ENCODE measurements at regions not wholly inside any gene's neighbourhood (a gene's known extent, or its start where the extent isn't known, plus 50 kb on each side); places are given as distances from the start of the nearest gene placed in this dataset.

DNA sequence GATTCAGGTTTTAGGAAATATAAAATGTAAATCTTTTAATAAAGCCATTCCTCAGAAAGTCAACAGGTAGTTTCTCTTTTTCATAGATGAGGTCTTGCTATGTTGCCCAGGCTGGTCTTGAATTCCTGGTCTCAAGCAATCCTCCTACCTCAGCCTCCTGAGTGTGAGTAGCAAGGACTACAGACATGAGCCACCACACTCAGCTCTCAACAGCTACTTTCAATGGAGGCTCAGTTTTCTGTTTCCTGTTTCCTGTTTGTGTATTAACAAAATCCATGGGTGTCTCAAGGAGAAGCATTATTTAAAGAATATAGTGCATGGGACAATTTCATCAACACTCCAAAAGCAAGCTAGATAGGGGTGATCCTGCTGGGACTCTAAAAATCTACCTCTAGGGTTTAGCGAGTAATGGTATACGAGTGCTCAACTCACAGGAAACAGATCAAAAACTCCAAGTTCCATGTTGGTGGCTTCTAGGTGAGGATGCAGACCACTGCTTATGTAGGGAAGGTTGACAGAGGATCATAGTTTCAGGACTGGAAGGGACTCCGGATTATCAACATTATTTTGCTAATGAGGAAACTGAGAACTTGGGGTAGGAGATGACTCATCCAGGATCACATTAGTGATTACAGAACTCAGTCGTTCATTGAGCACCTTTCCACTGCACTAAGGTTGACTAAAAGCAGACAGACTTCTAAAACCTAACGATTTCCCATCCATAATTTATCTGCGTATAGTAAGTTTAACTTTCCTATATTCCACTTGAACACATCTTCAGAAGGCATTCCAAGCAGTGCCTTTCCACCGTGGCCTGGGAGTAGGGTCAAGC lies 61.7 kb upstream of the WIPF1 start:
- TF ChIP-seq, protein P1, sequence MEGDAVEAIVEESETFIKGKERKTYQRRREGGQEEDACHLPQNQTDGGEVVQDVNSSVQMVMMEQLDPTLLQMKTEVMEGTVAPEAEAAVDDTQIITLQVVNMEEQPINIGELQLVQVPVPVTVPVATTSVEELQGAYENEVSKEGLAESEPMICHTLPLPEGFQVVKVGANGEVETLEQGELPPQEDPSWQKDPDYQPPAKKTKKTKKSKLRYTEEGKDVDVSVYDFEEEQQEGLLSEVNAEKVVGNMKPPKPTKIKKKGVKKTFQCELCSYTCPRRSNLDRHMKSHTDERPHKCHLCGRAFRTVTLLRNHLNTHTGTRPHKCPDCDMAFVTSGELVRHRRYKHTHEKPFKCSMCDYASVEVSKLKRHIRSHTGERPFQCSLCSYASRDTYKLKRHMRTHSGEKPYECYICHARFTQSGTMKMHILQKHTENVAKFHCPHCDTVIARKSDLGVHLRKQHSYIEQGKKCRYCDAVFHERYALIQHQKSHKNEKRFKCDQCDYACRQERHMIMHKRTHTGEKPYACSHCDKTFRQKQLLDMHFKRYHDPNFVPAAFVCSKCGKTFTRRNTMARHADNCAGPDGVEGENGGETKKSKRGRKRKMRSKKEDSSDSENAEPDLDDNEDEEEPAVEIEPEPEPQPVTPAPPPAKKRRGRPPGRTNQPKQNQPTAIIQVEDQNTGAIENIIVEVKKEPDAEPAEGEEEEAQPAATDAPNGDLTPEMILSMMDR (IDR thresholded peaks at IDR 0.05) = no peak

GRCh38 chr2:174656676-174657176 lies 59.1 kb upstream of the WIPF1 start:
- TF ChIP-seq, protein P1 (IDR thresholded peaks at IDR 0.05) = no peak

DNA sequence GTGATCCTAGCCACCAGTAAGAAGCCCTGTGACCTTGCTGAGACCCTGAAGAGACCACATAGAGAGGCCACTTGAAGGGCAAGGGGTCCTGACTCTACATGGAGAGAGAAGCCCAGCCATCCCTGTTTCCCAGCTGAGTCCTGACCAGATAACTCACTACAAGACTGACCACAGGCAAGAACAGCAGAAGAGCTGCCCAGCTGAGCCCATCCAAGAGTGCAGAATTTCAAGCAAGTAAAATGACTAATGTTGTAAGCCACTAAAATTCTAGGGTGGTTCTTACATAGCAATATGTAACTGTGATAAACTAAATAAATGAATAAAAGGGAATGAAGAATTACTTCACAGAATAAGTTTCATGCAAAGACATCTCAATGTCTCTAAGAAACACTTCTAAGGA lies 58.4 kb upstream of the WIPF1 start:
- TF ChIP-seq, protein P1 (IDR thresholded peaks at IDR 0.05) = no peak

GRCh38 chr2:174654419-174654941 lies 56.9 kb upstream of the WIPF1 start:
- TF ChIP-seq, protein P1 (IDR thresholded peaks at IDR 0.05) = no peak

DNA sequence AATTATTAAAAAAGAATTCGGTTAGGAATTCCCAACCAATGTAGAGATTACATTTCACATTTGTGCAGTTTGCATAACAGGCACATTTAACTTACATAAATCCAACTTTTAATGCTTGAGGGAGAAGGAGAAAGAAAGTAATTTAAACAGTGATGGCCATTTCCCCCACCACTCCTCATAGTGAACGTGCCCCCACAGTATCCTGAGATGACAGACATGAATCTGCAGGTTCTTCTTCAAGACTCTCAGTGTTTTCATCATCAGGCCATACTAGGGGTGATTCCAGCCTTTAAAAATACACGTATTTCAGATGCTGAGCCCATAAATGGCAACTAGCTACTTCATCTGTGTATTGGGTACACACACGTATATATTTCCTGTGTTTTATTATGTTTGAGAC lies 51.3 kb upstream of the WIPF1 start:
- TF ChIP-seq, protein P1 (IDR thresholded peaks at IDR 0.05) = no peak

Measured in LNCAP (cell line).